Head of caudate nucleus (tissue), 42 donors: ENCODE measurements at regions not wholly inside any gene's neighbourhood (a gene's known extent, or its start where the extent isn't known, plus 50 kb on each side); places are given as distances from the start of the nearest gene placed in this dataset.
"Not testable (repeated sequence)": the region's sequence is repeated elsewhere in the genome, so short reads cannot be mapped to it uniquely, and the experiment has no call there.

ENCODE experiments used
- DNase-seq, 42 donors: peaks; one replicate each; pipeline versions ENCODE4 v3.0.0 to v3.0.0-alpha.2; 2020 to 2021; ENCODE audit warnings: mixed read lengths in 7 of 42
- intact Hi-C: fragments of 100-400 bp; cut with DNase I; formaldehyde crosslinking; loops from one replicate; pipeline ENCODE4 v1.15.0; 2022

GRCh38 chr5:122586351-122586750 is 188.5 kb upstream of the SNX2 start:
- no peak for DNase-seq
- intact Hi-C loops = no loop called here

GRCh38 chr5:122591828-122592227 is 183.1 kb upstream of the SNX2 start:
- intact Hi-C loops = no loop called here
- DNase-seq = peak in 8 of 42 donors; percentile 2 to 64 (median 20)

GRCh38 chr5:122599000-122599399 is 175.9 kb upstream of the SNX2 start:
- intact Hi-C loops = no loop called here

GRCh38 chr5:122600924-122601323 is 174.0 kb upstream of the SNX2 start:
- no peak for DNase-seq
- intact Hi-C loops = no loop called here

More at GRCh38 chr5:122599000-122599399, 175.9 kb upstream of the SNX2 start:
- no peak for DNase-seq

- intact Hi-C loops = no loop called here
- DNase-seq = no peak
Observed at GRCh38 chr5:122602700-122603099, 172.2 kb upstream of the SNX2 start.

- DNase-seq = no peak
- intact Hi-C loops = no loop called here
Observed at GRCh38 chr5:122605236-122605635, 169.6 kb upstream of the SNX2 start.

GRCh38 chr5:122607818-122608217 is 167.1 kb upstream of the SNX2 start:
- intact Hi-C loops = no loop called here
- DNase-seq = no peak

- DNase-seq = no peak
- intact Hi-C loops = no loop called here
Observed at GRCh38 chr5:122608222-122608621, 166.7 kb upstream of the SNX2 start.

GRCh38 chr5:122611406-122611805 is 163.5 kb upstream of the SNX2 start:
- intact Hi-C loops = no loop called here
- DNase-seq = no peak

GRCh38 chr5:122612901-122613300 is 162.0 kb upstream of the SNX2 start:
- intact Hi-C loops = no loop called here
- no peak for DNase-seq

GRCh38 chr5:122615146-122615545 is 159.7 kb upstream of the SNX2 start:
- intact Hi-C loops = no loop called here
- no peak for DNase-seq

GRCh38 chr5:122615832-122616231 is 159.0 kb upstream of the SNX2 start:
- no peak for DNase-seq
- intact Hi-C loops = no loop called here

GRCh38 chr5:122618046-122618445 is 156.8 kb upstream of the SNX2 start:
- DNase-seq, intact Hi-C loops: not testable (repeated sequence)

- DNase-seq, intact Hi-C loops: not testable (repeated sequence)
Observed at GRCh38 chr5:122620768-122621167, 154.1 kb upstream of the SNX2 start.

- DNase-seq, intact Hi-C loops: not testable (repeated sequence)
Observed at GRCh38 chr5:122628714-122629113, 146.2 kb upstream of the SNX2 start.

- intact Hi-C loops = no loop called here
- no peak for DNase-seq
Observed at GRCh38 chr5:122629121-122629677, 145.7 kb upstream of the SNX2 start.

GRCh38 chr5:122638581-122638980 is 136.3 kb upstream of the SNX2 start:
- DNase-seq = no peak
- intact Hi-C loops = no loop called here

- intact Hi-C loops = no loop called here
- DNase-seq = no peak
Observed at GRCh38 chr5:122639033-122639432, 135.8 kb upstream of the SNX2 start.

- intact Hi-C loops = no loop called here
- DNase-seq = peak in 2 of 42 donors; percentile 4 to 16
Observed at GRCh38 chr5:122639864-122640263, 135.0 kb upstream of the SNX2 start.

GRCh38 chr5:122649080-122649479 is 125.8 kb upstream of the SNX2 start:
- no peak for DNase-seq
- intact Hi-C loops = no loop called here

- no peak for DNase-seq
- intact Hi-C loops = no loop called here
Observed at GRCh38 chr5:122653087-122654017, 121.5 kb upstream of the SNX2 start.
